NCI-H748 (cell line): ENCODE measurements at regions not wholly inside any gene's neighbourhood (a gene's known extent, or its start where the extent isn't known, plus 50 kb on each side); places are given as distances from the start of the nearest gene placed in this dataset.

Experiments
- DNase-seq: peaks from one replicate; lab custom pipeline; 2025; ENCODE audit not compliant: unreplicated experiment; lab: John Stamatoyannopoulos, UW

DNA sequence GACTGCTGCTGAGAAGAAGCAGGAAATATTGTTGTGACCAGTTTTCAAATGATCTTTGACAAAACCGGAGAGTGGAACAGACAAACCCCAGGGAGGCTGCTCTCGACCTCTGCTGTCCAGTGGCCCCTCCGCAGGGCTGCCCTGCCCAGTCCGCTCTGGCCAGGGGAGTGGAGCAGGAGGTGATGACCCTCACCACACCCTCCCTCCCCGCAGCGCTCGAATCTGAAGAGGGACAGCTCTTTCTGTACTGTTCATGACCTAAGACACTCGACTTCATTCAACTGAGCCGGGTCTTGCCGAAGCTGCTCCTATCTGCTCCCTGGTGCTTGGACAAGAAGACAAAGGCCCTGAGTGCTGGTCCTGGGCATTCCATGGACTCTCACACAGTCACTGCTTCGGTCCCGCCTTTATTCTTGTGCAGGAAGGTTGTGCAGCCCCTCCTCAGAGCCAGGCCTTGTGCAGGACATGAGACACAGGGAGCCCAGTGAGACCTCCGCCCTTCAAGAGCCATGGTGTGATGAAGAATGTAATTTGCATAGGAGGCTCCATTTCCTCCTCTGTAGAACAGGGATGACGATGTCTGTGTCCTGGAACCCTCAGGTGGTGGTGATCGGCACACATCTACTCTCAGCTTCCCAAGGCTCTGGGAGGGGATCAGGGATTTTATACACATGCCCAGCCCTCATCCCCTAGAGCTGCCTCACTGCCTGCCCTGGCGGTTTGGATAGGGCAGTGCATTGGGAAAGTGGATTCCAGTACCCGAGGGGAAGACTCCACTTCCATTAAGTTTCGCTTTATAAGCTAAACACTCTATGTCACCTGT, 97.1 kb upstream of the PRR20G start:
- DNase-seq, result no peak

DNA sequence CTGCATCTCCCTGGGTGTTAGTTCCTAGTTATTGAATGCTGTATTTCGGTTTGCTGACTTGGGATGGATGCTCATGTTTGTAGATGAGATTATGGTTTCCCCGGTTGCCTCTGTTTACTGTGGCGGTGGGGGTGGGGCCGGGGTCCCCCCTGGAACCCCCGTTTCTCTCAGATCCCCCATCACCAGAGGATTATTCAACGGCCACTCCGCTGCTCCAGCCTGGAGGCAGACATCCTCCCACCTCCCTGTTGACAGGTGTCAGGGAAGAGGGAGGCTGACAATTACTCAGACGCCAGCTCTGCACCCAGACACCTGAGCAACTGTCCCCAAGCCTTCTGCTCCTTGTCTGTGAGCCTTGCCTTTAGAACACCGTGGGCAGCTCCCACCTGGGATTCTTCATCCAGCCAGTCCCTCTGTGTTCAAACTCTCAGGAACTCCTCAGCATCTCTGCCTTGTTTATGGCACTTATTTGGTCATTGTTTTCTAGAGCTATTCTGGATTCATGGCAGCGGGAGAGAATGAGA, 95.9 kb upstream of the PRR20G start:
- DNase-seq, result no peak

DNA sequence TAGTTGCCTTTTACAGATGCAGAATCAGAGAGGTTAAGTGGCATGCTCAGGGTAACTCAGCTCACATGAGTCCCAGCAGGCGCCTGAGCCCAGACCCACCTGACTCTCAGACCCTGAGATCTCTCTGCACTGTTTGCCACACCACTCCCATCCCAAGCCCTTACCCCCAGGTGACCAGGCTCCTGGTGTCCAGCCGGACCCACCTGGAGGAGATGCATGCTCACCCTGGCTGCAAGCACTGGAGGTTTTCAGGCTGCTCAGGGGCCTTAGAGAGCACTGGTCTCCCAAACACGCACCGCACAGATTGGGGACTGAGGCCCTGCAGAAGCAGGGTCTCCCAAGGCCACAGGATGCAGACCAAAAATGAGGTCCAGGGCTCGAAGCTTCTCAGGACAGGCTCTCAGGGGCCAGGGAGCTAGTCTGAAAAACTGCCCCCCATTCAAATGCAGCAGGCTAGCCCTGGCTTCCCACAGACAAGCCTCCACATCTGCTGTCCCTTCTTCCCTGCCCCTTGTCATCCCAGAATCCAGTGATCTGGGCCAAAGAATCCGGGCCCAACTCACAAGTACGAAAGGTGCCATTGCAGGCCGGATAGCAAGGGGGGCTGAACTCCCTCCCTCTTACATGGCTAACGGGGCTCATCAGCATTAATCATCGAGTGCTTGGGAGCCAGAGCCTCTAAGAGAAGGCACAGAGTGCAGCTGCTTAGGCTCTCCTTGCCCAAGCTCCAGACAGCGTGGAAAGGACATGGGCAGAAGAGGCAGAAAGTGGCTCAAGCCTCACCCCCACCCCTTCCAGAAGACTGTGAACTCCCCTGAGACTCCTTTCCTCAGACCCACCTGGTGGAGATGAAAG, 90.2 kb upstream of the PRR20G start:
- no peak for DNase-seq

DNA sequence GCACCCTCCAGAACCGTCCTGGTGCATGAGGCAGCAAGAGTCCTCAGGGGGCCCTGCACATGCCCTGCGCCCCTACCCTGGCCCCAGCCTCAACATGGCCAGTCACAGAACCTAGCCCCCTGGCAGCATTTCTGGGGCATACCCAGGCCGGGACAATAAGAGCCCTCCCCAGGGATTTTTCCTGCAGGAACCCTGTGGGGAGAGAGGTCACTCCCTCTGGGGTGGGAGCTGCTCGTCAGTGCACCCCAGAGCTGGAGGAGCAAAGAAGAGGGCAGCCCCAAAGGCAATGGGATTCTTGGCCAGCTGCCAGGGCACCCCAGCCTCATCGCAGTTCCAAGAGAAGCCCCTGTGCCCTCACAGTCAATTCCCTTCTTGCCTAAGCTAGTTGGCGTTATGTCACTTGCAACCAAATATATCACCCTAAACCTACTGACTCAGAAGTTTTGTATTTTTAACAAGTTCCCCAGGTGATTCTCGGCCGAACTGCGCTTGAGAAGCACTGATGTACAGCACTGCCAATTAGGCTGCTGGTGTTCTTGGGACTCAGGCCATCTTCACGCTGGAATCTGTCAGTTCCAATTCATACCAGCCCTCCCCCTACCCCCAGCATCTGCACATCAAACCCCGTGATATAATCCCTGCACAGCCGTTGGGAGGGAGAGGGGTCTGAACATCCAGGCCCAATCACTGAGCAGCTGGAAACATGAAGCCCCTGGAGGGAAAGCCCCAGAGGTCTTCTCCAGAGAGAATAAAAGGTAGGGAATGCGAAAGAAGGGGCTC, 87.5 kb upstream of the PRR20G start:
- no peak for DNase-seq

DNA sequence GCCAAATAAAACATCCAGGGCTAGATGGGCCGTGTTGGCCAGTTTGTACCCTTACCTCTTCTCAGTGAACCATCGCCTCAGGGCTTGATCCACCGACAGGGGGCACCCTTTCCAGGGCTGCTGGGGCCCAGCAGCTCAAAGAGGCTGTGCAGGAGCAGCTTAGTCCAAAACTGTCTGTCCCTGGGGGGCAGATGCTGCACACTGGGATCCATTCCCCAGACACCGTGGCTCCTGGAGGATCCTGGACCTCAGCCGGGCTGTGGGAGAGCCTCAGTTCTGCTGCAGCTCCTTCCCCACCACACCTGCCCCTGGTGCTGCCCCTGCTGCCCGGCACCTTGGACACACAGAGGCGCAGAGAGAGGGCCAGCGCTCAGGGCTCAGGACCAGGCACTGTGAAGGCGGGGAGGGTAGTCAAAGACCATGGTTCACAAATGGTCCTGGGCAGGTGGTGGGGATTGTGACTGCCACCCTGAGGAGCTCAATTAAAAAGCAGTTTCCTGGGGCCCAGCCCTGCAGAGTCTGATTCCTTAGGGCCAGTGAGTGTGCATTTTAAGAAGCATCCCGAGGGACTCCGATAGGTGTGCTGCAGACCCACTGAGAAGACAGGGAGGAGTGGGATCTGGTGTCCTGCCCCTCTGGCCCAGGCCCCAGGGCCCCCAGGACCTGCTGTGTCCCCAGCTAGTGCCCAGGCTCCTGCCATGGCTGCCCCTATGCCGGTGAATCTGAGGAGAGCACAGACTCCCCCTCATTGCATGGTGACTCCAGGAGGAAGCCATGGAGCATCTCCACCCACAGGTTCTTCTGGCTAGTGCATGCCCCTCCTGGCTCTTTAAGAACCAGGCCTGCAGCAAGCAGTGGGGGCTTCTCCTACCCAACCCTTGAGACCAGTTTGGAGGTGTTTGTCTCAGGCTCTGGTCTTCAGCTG, 86.5 kb upstream of the PRR20G start:
- no peak for DNase-seq

DNA sequence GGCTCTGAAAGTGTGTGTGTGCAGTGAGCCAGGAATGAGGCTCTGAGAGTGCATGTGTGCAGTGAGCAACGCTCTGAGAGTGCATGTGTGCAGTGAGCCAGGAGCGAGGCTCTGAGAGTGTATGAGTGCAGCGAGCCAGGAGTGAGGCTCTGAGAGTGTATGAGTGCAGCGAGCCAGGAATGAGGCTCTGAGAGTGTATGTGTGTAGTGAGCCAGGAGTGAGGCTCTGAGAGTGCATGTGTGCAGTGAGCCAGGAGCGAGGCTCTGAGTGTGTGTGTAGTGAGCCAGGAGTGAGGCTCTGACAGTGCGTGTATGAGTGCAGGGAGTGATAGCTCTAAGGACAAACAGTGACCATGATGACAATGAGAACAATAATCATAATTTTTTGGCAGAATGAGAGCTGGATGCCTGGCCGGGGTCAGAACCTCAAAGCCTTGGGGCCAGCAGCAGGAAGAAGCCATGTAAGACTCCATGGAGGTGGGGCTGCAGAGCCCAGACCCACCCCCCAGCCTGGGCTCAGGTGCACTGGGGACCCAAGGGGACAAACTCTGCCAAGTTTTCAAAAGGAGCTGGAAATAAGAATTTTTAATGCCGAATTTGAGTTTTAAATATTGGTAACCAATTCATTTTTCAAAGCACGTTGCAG, 85.7 kb upstream of the PRR20G start:
- no peak for DNase-seq

DNA sequence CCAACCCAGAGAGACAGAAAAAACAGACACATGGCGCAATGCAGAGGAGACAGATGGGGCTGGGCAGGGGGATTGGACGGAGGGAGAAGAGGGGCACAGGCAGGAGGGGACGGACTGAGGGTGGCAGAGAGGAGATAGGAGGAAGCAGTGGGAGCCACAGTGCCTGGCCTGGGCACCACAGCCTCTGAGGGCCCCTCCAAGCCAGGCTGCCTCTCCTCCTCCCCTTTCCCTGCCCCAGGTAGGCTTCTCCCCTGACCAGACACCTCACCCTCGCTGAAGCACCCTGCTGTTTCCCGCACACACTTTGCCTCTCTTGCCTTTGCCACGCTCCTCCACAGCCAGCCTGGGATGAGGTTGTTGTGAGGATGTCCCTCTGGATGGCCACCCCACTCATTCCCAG, 84.0 kb upstream of the PRR20G start:
- DNase-seq, result no peak

DNA sequence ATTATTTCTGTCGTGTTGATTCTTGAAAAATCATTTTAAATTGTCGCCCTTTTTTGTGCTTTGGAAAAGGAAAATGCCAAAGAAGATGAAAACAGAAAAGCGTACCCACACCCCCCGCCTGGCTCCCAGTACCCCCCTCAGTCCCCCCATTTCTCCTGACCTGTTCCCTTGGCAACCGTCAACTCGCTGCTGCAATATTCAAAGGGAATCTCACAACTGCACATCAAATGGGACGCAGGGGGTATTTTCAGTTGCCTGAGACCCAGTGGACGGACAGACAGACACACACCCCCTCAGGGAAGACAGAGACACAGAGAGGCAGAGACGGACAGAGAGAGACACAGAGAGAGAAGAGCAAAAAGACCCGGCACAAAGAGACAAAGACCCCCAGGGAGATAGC, 83.5 kb upstream of the PRR20G start:
- no peak for DNase-seq

DNA sequence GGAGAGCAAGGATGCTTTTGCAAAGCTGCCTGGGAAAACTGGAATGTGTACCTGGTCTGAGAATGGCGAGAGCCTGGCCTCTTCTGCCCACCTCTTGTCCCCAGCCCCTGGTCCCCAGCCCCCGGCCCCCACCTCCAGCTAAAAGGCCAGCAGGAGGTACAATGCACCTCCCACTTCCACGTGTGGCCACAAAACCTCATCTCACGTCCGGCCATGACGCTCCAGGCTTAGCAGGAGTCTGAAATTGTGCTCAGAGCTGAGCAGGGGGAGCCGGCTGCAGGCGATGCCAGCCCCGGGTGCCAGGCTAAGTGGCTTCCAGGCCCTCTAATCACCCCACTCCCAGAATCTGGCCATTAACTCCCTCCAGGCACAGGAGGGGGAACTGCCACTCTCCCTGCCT, 83.1 kb upstream of the PRR20G start:
- no peak for DNase-seq

DNA sequence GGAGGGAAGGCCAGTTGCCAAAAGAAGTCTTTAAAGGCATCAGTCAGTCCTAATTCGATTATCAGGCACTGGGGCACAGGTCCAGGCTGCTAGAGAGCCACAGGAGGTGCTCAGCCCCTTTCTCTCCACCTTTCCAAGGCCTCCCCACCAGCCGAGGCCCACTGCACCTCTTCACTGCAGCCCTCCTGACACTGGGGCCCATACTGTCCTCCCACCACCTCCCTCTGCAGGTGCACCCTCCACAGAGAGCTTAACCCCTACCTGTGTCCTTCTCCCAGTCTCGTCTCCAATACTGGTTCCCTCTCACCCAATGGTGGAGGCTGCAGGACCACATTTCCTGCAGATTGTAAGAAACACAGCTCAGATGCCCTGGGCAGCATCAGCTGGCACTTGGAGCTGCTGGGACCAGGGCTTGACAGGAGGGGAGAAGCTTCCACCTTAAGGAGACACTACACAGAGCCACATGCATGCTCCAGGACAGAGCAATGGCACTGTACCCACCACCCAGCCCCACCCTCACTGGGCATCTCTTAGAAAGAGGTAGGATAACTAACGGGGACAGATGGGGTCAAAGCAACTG, 81.6 kb upstream of the PRR20G start:
- no peak for DNase-seq

DNA sequence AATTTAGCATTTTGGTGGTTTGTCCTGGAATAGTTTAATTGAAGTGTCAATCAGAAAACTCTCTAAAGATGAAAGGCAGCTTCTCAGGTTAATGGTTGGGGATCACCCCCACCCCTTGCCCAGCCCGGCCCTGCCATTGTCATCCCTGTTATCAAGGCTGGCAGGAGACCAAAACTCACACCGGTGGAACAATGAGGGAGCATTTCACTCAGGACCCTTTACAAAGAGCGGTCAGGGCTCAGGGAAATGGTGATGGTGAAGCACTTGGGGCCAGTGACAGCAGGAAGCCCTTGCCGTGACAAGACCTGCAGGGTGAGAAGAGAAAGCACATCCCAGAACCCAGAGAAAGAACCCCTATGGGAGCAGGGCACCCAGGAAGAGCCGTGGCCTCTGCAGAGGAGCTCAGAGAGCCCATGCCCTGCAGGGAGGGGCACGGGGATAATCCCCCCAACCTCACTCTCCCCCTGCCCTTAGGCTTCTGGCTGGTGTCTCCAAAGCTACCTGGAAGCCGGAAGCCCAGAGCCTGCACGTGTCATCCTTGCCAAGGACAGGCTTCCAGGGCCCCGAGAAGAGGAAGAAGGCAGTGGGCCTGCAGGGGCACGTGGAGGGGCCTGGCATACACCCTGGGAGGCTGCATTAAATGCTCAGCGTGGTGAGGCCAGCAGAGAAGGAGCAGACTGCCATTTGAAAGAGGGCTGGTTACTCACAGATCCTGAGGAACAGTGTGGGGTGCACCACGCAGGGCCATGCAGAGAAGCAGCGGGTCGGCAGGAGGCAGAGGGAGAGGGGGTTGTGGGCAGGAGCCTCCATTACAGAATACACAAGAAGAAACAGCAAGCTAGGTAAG, 80.6 kb upstream of the PRR20G start:
- peak; percentile 74 for DNase-seq

DNA sequence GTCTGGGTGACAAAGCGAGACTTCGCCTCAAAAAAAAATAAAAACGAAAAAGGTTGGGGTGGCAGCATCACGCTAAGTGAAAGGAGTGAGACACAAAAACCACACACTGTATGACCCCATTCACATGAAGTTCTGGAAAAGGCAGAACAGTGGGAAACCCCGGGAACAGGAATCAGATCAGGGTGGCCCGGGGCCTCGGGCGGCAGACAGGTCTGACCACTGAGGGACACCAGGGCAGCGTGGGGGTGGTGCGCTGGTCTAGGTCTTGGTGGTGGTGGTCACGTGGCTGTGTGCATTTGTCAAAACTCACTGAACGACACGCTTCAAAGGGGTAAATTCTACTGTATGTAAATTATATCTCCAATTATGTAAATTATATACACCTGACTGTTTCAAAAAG, 79.7 kb upstream of the PRR20G start:
- no peak for DNase-seq

DNA sequence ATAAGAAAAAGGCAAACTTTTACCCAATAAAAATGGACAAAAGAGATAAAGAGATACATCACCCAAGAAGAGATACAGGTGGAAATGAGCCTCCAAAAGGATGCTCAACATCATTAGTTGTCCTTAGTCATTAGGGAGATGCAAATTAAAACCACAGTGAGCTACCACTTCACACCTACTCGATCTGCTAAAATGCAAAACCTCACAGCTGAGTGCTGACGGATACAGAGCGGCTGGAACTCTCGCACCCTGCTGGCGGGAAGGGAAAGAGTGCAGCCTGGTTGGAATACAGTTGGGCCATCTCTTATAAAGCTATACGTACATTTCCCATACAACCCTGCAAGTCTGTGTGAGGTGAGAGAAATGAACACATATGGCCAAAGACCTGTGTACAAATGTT, 78.5 kb upstream of the PRR20G start:
- no peak for DNase-seq

DNA sequence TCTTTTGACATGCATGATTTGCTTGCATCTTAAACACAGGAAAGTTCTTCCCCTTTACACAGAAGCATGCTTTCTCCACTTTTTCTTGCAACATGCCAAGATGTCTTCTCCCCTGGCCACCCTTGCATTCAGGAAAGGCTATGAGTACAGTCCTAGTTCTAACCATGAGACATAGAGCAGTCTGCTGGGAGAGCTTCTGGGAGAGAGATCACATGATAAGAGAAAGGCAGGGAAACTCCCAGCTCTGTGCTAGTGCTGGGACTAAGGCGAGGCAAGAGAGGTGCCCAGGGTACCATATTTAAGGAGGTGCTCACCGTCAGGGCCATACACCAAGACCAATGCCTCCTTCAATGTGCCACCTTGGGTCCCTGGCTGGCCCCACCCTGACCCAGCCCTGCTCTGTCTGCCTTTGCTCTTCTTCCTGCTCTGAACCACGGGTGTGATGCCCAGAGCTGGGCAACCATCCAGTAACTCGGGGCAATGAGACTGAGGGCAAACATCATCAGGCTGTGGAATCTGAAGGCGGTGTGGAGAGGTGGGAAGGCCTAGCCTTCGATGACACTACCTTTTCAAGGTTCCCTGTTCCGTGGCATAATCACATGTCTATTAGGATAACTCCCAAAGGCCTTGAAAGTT, 77.4 kb upstream of the PRR20G start:
- DNase-seq, result no peak

DNA sequence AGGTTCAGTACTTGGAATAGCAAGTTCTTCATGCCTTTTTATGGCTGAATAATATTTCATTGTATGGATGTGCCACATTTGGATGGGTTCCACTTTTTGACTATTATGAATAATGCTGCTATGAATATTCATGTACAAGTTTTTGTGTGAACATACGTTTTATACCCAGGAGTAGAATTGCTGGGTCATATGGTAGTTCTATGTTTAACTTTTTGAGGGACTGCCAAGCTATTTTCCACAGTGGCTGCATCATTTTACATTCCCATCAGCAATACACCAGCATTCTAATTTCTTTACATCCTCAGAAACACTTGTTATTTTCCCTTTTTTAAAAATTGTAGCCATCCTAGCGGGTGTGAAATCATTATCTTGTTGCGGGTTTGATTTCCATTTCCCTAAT, 76.0 kb upstream of the PRR20G start:
- no peak for DNase-seq

DNA sequence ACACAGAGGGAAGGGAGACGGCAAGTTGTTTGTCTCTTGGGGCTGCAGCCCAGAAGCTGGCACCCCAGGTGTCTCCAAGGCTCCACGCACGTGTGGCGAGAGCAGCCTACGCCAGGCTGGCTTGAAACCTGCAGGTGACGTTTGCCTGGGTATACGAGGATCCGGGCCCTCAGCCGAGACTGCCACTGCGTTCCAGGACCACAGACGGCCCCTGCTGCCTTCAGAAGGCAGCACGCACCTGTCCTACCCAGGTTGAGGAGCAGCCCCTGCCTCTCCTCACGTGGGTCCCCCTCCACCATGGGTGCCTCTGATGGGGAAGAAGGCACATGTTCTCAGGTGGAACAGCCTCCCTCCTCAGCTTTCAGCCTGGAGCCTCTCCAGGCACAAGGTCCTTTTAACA, 75.3 kb upstream of the PRR20G start:
- no peak for DNase-seq

DNA sequence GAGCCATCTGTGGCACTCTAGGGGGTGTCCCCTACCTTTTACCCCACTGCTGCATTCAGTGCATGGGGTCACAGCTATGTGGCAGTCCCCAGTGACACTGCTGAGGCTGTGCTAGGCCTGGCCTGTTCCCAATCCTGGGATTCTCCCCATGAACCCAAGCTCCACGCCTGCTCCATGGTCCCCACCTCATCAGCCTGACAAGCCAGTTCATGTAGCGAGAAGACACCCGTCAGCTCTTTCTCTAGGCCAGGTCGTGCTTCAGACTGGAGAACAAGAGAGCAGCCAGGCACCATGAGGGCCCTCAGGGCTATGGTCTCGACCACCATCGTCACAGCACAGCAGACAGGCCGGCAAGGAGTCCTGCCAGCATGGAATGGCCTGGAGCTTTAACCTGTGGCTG, 72.8 kb upstream of the PRR20G start:
- no peak for DNase-seq

DNA sequence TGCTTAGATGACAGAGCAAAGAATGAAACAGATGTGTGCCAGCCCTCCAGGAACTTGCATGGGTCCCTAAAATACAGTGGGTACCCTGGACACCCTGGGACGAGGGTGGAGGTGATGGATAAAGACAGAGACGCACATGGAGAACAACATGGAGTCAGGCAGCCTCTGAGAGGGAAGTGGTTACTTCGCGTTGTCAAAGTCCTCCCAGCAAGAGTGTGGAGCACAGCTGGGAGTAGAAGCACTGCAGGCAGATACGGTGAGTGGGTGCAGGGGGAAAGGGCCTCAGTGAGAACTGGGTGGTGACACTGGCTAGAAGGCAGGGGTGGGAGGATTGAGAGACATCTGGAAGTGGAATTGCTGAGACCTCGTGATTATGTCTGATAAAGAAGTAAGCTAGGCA, 70.8 kb upstream of the PRR20G start:
- DNase-seq, result no peak
